ENCODE measurements at regions not wholly inside any gene's neighbourhood (a gene's known extent, or its start where the extent isn't known, plus 50 kb on each side); places are given as distances from the start of the nearest gene placed in this dataset.

DNA sequence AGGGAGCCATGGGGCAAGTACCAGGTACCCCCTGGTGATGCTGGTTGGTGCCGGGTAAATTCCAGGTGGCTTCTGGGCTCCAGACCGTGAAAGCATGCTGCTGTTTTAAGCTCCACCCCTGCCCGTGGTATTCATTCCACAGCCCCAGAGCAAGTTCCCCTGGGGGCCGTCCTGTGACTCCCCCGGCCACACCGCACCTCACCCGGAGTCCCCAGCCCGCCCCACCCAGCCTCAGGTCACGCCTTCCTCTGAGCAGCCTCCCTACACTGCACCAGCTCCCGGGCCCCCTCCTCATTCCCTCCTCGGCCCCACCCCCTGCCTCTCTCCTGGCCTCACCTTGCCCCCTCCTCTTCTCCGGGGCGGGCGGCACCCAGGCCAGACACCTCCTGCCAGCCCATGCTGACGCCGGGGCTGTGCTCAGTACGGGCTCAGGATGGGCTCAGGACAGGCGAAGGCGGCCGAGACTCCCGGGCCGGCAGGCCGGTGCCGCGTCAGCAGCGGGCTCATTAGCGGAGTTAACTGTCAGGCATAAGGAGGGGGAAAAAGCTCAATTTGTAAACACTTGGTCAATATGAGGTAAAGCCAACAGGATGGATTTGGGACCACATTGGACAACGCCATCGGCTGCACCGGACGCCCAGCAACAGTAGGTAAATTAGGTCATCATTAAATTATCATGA is 127.4 kb downstream of the FAM53A start:
- TF ChIP-seq GABPA (IDR thresholded peaks at IDR 0.05; ENCODE audit: low read depth) (no peak), POLR2AphosphoS5 (IDR thresholded peaks at IDR 0.05; ENCODE audit: low read depth) (no peak), SPI1 (IDR thresholded peaks at IDR 0.05; ENCODE audit: borderline replicate concordance, low read depth) (no peak)
- TF ChIP-seq, protein P1, sequence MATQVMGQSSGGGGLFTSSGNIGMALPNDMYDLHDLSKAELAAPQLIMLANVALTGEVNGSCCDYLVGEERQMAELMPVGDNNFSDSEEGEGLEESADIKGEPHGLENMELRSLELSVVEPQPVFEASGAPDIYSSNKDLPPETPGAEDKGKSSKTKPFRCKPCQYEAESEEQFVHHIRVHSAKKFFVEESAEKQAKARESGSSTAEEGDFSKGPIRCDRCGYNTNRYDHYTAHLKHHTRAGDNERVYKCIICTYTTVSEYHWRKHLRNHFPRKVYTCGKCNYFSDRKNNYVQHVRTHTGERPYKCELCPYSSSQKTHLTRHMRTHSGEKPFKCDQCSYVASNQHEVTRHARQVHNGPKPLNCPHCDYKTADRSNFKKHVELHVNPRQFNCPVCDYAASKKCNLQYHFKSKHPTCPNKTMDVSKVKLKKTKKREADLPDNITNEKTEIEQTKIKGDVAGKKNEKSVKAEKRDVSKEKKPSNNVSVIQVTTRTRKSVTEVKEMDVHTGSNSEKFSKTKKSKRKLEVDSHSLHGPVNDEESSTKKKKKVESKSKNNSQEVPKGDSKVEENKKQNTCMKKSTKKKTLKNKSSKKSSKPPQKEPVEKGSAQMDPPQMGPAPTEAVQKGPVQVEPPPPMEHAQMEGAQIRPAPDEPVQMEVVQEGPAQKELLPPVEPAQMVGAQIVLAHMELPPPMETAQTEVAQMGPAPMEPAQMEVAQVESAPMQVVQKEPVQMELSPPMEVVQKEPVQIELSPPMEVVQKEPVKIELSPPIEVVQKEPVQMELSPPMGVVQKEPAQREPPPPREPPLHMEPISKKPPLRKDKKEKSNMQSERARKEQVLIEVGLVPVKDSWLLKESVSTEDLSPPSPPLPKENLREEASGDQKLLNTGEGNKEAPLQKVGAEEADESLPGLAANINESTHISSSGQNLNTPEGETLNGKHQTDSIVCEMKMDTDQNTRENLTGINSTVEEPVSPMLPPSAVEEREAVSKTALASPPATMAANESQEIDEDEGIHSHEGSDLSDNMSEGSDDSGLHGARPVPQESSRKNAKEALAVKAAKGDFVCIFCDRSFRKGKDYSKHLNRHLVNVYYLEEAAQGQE (IDR thresholded peaks at IDR 0.05; ENCODE audit: insufficient replicate concordance, low read depth), result no peak
- TF ChIP-seq, protein P2, sequence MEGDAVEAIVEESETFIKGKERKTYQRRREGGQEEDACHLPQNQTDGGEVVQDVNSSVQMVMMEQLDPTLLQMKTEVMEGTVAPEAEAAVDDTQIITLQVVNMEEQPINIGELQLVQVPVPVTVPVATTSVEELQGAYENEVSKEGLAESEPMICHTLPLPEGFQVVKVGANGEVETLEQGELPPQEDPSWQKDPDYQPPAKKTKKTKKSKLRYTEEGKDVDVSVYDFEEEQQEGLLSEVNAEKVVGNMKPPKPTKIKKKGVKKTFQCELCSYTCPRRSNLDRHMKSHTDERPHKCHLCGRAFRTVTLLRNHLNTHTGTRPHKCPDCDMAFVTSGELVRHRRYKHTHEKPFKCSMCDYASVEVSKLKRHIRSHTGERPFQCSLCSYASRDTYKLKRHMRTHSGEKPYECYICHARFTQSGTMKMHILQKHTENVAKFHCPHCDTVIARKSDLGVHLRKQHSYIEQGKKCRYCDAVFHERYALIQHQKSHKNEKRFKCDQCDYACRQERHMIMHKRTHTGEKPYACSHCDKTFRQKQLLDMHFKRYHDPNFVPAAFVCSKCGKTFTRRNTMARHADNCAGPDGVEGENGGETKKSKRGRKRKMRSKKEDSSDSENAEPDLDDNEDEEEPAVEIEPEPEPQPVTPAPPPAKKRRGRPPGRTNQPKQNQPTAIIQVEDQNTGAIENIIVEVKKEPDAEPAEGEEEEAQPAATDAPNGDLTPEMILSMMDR (IDR thresholded peaks at IDR 0.05; ENCODE audit: insufficient read depth, low read length), result no peak
- Histone ChIP-seq H3K27ac (replicated peaks) (no peak overlapping the region), H3K4me3 (replicated peaks; ENCODE audit: insufficient read depth, low read length) (no peak overlapping the region), H3K27me3 (ENCODE audit: insufficient read depth, poor library complexity, severe bottlenecking) (peaks cover 12% of the 10 kb centered on the region)
- no peak for DNase-seq (ENCODE audit: low read depth in 1 of 2, low spot score in 1 of 2)

DNA sequence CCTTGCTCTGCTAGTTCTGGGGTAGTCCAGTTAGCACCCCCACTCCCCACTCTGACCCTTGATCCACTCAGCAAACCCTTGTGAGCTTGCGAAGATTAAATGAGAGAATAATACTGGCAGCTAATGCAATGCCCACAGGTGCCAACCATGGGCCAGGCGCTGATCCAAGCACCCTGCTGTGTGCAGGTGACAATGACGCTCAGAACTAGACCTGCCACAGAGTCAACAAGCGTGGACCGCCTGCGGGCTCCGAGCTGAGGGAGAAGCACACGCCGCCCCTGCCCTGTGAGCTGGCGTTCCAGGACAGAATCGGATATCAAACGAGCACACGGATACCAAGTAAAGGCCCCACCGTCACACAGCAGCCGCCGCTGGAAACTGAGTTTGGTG is 129.2 kb downstream of the FAM53A start:
- H3K27ac ChIP-seq (replicated peaks), result no peak overlapping the region
- H3K4me3 ChIP-seq (replicated peaks; ENCODE audit: insufficient read depth, low read length), result no peak overlapping the region
- TF ChIP-seq, protein P2 (IDR thresholded peaks at IDR 0.05; ENCODE audit: insufficient read depth, low read length), result no peak
- TF ChIP-seq SPI1 (IDR thresholded peaks at IDR 0.05; ENCODE audit: borderline replicate concordance, low read depth) (no peak), GABPA (IDR thresholded peaks at IDR 0.05; ENCODE audit: low read depth) (no peak), POLR2AphosphoS5 (IDR thresholded peaks at IDR 0.05; ENCODE audit: low read depth) (no peak)
- TF ChIP-seq, protein P1 (IDR thresholded peaks at IDR 0.05; ENCODE audit: insufficient replicate concordance, low read depth), result no peak
- peaks cover 12% of the 10 kb centered on the region for H3K27me3 ChIP-seq (ENCODE audit: insufficient read depth, poor library complexity, severe bottlenecking)
- DNase-seq (ENCODE audit: low read depth in 1 of 2, low spot score in 1 of 2), result no peak

DNA sequence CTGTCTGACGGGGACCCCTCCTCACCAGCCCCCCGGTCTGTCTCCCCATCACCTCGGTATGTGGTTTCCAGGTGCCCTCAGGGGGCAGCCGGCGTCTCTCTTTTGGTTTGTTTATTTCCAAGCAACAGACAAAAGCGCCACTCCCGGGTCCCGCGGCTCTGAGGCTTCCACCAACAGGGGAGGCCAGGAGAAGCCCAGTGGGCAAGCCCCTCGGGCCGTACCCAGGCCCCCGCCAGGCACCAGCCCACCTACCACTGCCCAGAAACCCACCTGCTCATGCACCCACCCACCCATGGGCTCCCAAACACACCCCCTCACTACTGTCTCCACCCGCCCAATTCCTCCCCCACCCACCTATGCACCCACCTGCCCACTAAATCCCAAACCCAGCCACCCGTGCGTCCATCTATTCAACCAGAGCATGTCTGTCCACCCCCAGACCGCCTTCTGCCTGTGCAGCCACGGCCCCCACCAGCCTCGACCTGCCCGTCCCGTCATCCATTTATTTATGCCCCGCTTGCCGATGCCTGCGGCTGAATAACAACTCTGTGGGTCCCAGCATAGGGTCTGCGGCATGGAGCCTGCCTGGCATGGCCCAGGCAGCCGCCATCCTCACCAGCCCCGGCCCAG is 129.8 kb downstream of the FAM53A start:
- no peak overlapping the region for H3K4me3 ChIP-seq (replicated peaks; ENCODE audit: insufficient read depth, low read length)
- no peak for DNase-seq (ENCODE audit: low read depth in 1 of 2, low spot score in 1 of 2)
- H3K27me3 ChIP-seq (ENCODE audit: insufficient read depth, poor library complexity, severe bottlenecking), result peaks cover 12% of the 10 kb centered on the region
- H3K27ac ChIP-seq (replicated peaks), result no peak overlapping the region
- TF ChIP-seq GABPA (IDR thresholded peaks at IDR 0.05; ENCODE audit: low read depth) (no peak), SPI1 (IDR thresholded peaks at IDR 0.05; ENCODE audit: borderline replicate concordance, low read depth) (no peak), POLR2AphosphoS5 (IDR thresholded peaks at IDR 0.05; ENCODE audit: low read depth) (no peak)
- TF ChIP-seq, protein P2 (IDR thresholded peaks at IDR 0.05; ENCODE audit: insufficient read depth, low read length), result no peak
- TF ChIP-seq, protein P1 (IDR thresholded peaks at IDR 0.05; ENCODE audit: insufficient replicate concordance, low read depth), result no peak
